ENCODE measurements at regions not wholly inside any gene's neighbourhood (a gene's known extent, or its start where the extent isn't known, plus 50 kb on each side); places are given as distances from the start of the nearest gene placed in this dataset.

GRCh38 chr10:113356794-113357680 lies 195.8 kb upstream of the HABP2 start:
- no peak for DNase-seq (ENCODE audit: extremely low read depth in 1 of 2, low read depth in 1 of 2)

GRCh38 chr10:113357681-113358300 lies 195.1 kb upstream of the HABP2 start:
- no peak for DNase-seq (ENCODE audit: extremely low read depth in 1 of 2, low read depth in 1 of 2)

- DNase-seq (ENCODE audit: extremely low read depth in 1 of 2, low read depth in 1 of 2): no peak
Measured at GRCh38 chr10:113359655-113360054, 193.2 kb upstream of the HABP2 start.

GRCh38 chr10:113360870-113361269 lies 192.0 kb upstream of the HABP2 start:
- no peak for DNase-seq (ENCODE audit: extremely low read depth in 1 of 2, low read depth in 1 of 2)

- DNase-seq (ENCODE audit: extremely low read depth in 1 of 2, low read depth in 1 of 2): no peak
Measured at GRCh38 chr10:113362645-113363091, 190.2 kb upstream of the HABP2 start.

- no peak for DNase-seq (ENCODE audit: extremely low read depth in 1 of 2, low read depth in 1 of 2)
Measured at GRCh38 chr10:113364227-113364626, 188.6 kb upstream of the HABP2 start.

- DNase-seq (ENCODE audit: extremely low read depth in 1 of 2, low read depth in 1 of 2): no peak
Measured at GRCh38 chr10:113368666-113369364, 184.0 kb upstream of the HABP2 start.

- DNase-seq (ENCODE audit: extremely low read depth in 1 of 2, low read depth in 1 of 2): no peak
Measured at GRCh38 chr10:113369365-113369694, 183.5 kb upstream of the HABP2 start.

- no peak for DNase-seq (ENCODE audit: extremely low read depth in 1 of 2, low read depth in 1 of 2)
Measured at GRCh38 chr10:113376428-113376827, 176.4 kb upstream of the HABP2 start.

GRCh38 chr10:113379091-113379490 lies 173.8 kb upstream of the HABP2 start:
- DNase-seq (ENCODE audit: extremely low read depth in 1 of 2, low read depth in 1 of 2): no peak

GRCh38 chr10:113381416-113381815 lies 171.4 kb upstream of the HABP2 start:
- no peak for DNase-seq (ENCODE audit: extremely low read depth in 1 of 2, low read depth in 1 of 2)

GRCh38 chr10:113381981-113382509 lies 170.8 kb upstream of the HABP2 start:
- no peak for DNase-seq (ENCODE audit: extremely low read depth in 1 of 2, low read depth in 1 of 2)

- DNase-seq (ENCODE audit: extremely low read depth in 1 of 2, low read depth in 1 of 2): no peak
Measured at GRCh38 chr10:113382691-113383090, 170.2 kb upstream of the HABP2 start.

- no peak for DNase-seq (ENCODE audit: extremely low read depth in 1 of 2, low read depth in 1 of 2)
Measured at GRCh38 chr10:113384181-113384580, 168.7 kb upstream of the HABP2 start.

- DNase-seq (ENCODE audit: extremely low read depth in 1 of 2, low read depth in 1 of 2): peak; percentile 5 to 22
Measured at GRCh38 chr10:113385021-113385999, 167.5 kb upstream of the HABP2 start.

- DNase-seq (ENCODE audit: extremely low read depth in 1 of 2, low read depth in 1 of 2): no peak
Measured at GRCh38 chr10:113386005-113386404, 166.8 kb upstream of the HABP2 start.

- DNase-seq (ENCODE audit: extremely low read depth in 1 of 2, low read depth in 1 of 2): no peak
Measured at GRCh38 chr10:113389969-113390368, 162.9 kb upstream of the HABP2 start.

- DNase-seq (ENCODE audit: extremely low read depth in 1 of 2, low read depth in 1 of 2): no peak
Measured at GRCh38 chr10:113390896-113391295, 162.0 kb upstream of the HABP2 start.

- no peak for DNase-seq (ENCODE audit: extremely low read depth in 1 of 2, low read depth in 1 of 2)
Measured at GRCh38 chr10:113397047-113397446, 155.8 kb upstream of the HABP2 start.

- no peak for DNase-seq (ENCODE audit: extremely low read depth in 1 of 2, low read depth in 1 of 2)
Measured at GRCh38 chr10:113399065-113399464, 153.8 kb upstream of the HABP2 start.
